WTC11 (cell line): ENCODE measurements at regions not wholly inside any gene's neighbourhood (a gene's known extent, or its start where the extent isn't known, plus 50 kb on each side); places are given as distances from the start of the nearest gene placed in this dataset.

ENCODE experiments used
- ATAC-seq: fragments of 200-7000 bp; cut with Tn5 transposase; 2 replicates; pipeline ENCODE4 v1.10.0; 2021; ENCODE audit warnings: mild to moderate bottlenecking, moderate library complexity
- CTCF ChIA-PET: fragments of 300-600 bp; sonication (Branson Sonifier 250); formaldehyde crosslinking; loops from one replicate; lab custom pipeline; 2021; ENCODE audit warnings: antibody characterized with exemption; lab: Charles Lee
- POLR2A ChIA-PET: fragments of 350-600 bp; sonication (Branson Sonifier 250); formaldehyde crosslinking; loops from one replicate; lab custom pipeline; 2021; ENCODE audit warnings: antibody characterized with exemption; lab: Charles Lee
- DNase-seq: peaks from one replicate; pipeline ENCODE4 v3.0.0; 2021; ENCODE audit warnings: low spot score
- H3K27ac Mint-ChIP-seq: 2 replicates; pipeline ENCODE4 v1.8.0; 2021; ENCODE audit warnings: mixed read lengths
- H3K27me3 Mint-ChIP-seq: 2 replicates; pipeline ENCODE4 v1.8.0; 2021; ENCODE audit warnings: low read depth, mild to moderate bottlenecking, moderate library complexity, mixed read lengths
- H3K36me3 Mint-ChIP-seq: 2 replicates; pipeline ENCODE4 v1.8.0; 2021; ENCODE audit warnings: mixed read lengths
- H3K4me1 Mint-ChIP-seq: 2 replicates; pipeline ENCODE4 v1.8.0; 2022; ENCODE audit warnings: mixed read lengths
- H3K4me3 Mint-ChIP-seq: 2 replicates; pipeline ENCODE4 v1.8.0; 2021; ENCODE audit warnings: mild to moderate bottlenecking, moderate library complexity, mixed read lengths
- H3K9me3 Mint-ChIP-seq: 2 replicates; pipeline ENCODE4 v1.8.0; 2021; ENCODE audit warnings: mixed read lengths
- EMX1 ChIP-seq: fragments of 250-450 bp; sonication (Bioruptor Pico); IDR thresholded peaks from 2 replicates; pipeline ENCODE4 v1.8.0; 2021; ENCODE audit warnings: mild to moderate bottlenecking
- ESRRA ChIP-seq: sonication (generic); formaldehyde crosslinking; IDR thresholded peaks from 2 replicates; pipeline ENCODE4 v1.8.1; 2022; ENCODE audit warnings: mild to moderate bottlenecking, missing genetic modification reagents, borderline replicate concordance
- FOXK1 ChIP-seq: sonication (generic); formaldehyde crosslinking; IDR thresholded peaks from 2 replicates; pipeline ENCODE4 v1.8.0; 2022; ENCODE audit warnings: mild to moderate bottlenecking, moderate library complexity, missing genetic modification reagents
- KAT7 ChIP-seq: sonication (generic); formaldehyde crosslinking; IDR thresholded peaks from 2 replicates; pipeline ENCODE4 v1.8.1; 2023; ENCODE audit warnings: missing genetic modification reagents, mild to moderate bottlenecking, borderline replicate concordance
- MXD4 ChIP-seq: fragments of 250-450 bp; sonication (Bioruptor Pico); IDR thresholded peaks from 2 replicates; pipeline ENCODE4 v1.8.0; 2021; ENCODE audit warnings: mild to moderate bottlenecking, moderate library complexity, borderline replicate concordance
- NFE2L1 ChIP-seq: sonication (generic); formaldehyde crosslinking; IDR thresholded peaks from 2 replicates; pipeline ENCODE4 v1.8.1; 2023; ENCODE audit warnings: missing genetic modification reagents
- ZNF138 ChIP-seq: sonication (generic); formaldehyde crosslinking; conservative IDR thresholded peaks from 2 replicates; pipeline ENCODE4 v1.8.1; 2022; ENCODE audit warnings: mild to moderate bottlenecking, moderate library complexity, missing genetic modification reagents
- ZNF396 ChIP-seq: fragments of 250-450 bp; sonication (Bioruptor Pico); IDR thresholded peaks from 2 replicates; pipeline ENCODE4 v1.8.0; 2021; ENCODE audit warnings: mild to moderate bottlenecking, moderate library complexity, borderline replicate concordance
- ZNF423 ChIP-seq: fragments of 250-450 bp; sonication (Bioruptor Pico); IDR thresholded peaks from 2 replicates; pipeline ENCODE4 v2.1.2; 2022; ENCODE audit warnings: mild to moderate bottlenecking, moderate library complexity
- TF ChIP-seq, protein P1 (sequence below): sonication (generic); formaldehyde crosslinking; IDR thresholded peaks from 2 replicates; pipeline ENCODE4 v1.8.0; 2023; ENCODE audit warnings: missing genetic modification reagents, mild to moderate bottlenecking, borderline replicate concordance
- TF ChIP-seq, protein P2 (sequence below): sonication (generic); formaldehyde crosslinking; IDR thresholded peaks from 2 replicates; pipeline ENCODE4 v1.8.1; 2023; ENCODE audit warnings: mild to moderate bottlenecking, moderate library complexity, missing genetic modification reagents
- TF ChIP-seq, protein P3 (sequence below): sonication (generic); formaldehyde crosslinking; conservative IDR thresholded peaks from 2 replicates; pipeline ENCODE4 v1.8.1; 2022; ENCODE audit warnings: mild to moderate bottlenecking, missing genetic modification reagents
- TF ChIP-seq, protein P4 (sequence below): fragments of 200-600 bp; IDR thresholded peaks from 2 replicates; pipeline ENCODE4 v1.8.0; 2022; ENCODE audit warnings: antibody characterized with exemption
- TF ChIP-seq, protein P5 (sequence below): sonication (generic); formaldehyde crosslinking; IDR thresholded peaks from 2 replicates; pipeline ENCODE4 v1.8.0; 2023; ENCODE audit warnings: missing genetic modification reagents
- TF ChIP-seq, protein P6 (sequence below): fragments of 250-450 bp; sonication (Bioruptor Pico); IDR thresholded peaks from 2 replicates; pipeline ENCODE4 v1.8.0; 2021; ENCODE audit warnings: mild to moderate bottlenecking

DNA sequence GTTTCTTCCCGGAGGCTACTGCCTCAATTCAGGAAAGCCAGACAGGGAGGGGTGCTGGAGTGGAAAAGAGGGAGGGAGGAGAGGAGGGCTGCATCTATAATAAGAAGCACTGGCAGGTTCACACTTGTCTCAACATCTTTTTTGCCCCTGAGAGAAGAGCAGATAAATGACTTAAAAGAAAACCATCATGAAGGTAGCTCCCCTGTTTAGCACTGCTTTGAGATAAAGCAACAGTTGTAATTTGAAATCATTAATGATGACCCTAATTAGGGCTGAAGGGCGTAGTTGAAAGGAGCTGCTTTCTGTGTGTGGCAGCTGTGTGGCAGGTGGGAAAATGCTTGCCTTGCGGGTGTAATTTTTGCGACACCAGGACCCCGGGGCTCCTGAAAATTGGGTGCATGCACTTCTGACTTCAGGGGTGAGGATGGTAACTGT lies 222.8 kb upstream of the IL12A start (continued):
- TF ChIP-seq, protein P1, sequence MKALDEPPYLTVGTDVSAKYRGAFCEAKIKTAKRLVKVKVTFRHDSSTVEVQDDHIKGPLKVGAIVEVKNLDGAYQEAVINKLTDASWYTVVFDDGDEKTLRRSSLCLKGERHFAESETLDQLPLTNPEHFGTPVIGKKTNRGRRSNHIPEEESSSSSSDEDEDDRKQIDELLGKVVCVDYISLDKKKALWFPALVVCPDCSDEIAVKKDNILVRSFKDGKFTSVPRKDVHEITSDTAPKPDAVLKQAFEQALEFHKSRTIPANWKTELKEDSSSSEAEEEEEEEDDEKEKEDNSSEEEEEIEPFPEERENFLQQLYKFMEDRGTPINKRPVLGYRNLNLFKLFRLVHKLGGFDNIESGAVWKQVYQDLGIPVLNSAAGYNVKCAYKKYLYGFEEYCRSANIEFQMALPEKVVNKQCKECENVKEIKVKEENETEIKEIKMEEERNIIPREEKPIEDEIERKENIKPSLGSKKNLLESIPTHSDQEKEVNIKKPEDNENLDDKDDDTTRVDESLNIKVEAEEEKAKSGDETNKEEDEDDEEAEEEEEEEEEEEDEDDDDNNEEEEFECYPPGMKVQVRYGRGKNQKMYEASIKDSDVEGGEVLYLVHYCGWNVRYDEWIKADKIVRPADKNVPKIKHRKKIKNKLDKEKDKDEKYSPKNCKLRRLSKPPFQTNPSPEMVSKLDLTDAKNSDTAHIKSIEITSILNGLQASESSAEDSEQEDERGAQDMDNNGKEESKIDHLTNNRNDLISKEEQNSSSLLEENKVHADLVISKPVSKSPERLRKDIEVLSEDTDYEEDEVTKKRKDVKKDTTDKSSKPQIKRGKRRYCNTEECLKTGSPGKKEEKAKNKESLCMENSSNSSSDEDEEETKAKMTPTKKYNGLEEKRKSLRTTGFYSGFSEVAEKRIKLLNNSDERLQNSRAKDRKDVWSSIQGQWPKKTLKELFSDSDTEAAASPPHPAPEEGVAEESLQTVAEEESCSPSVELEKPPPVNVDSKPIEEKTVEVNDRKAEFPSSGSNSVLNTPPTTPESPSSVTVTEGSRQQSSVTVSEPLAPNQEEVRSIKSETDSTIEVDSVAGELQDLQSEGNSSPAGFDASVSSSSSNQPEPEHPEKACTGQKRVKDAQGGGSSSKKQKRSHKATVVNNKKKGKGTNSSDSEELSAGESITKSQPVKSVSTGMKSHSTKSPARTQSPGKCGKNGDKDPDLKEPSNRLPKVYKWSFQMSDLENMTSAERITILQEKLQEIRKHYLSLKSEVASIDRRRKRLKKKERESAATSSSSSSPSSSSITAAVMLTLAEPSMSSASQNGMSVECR: no peak
- TF ChIP-seq EMX1 (CRISPR knock-in tag) (no peak), ZNF138 (no peak), ZNF396 (CRISPR knock-in tag) (no peak), MXD4 (no peak), ZNF423 (CRISPR knock-in tag) (no peak), NFE2L1 (CRISPR knock-in tag) (no peak), ESRRA (CRISPR knock-in tag) (no peak)
- TF ChIP-seq, protein P2, sequence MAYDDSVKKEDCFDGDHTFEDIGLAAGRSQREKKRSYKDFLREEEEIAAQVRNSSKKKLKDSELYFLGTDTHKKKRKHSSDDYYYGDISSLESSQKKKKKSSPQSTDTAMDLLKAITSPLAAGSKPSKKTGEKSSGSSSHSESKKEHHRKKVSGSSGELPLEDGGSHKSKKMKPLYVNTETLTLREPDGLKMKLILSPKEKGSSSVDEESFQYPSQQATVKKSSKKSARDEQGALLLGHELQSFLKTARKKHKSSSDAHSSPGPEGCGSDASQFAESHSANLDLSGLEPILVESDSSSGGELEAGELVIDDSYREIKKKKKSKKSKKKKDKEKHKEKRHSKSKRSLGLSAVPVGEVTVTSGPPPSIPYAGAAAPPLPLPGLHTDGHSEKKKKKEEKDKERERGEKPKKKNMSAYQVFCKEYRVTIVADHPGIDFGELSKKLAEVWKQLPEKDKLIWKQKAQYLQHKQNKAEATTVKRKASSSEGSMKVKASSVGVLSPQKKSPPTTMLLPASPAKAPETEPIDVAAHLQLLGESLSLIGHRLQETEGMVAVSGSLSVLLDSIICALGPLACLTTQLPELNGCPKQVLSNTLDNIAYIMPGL (CRISPR knock-in tag): no peak
- TF ChIP-seq, protein P3, sequence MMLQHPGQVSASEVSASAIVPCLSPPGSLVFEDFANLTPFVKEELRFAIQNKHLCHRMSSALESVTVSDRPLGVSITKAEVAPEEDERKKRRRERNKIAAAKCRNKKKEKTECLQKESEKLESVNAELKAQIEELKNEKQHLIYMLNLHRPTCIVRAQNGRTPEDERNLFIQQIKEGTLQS (CRISPR knock-in tag): no peak

DNA sequence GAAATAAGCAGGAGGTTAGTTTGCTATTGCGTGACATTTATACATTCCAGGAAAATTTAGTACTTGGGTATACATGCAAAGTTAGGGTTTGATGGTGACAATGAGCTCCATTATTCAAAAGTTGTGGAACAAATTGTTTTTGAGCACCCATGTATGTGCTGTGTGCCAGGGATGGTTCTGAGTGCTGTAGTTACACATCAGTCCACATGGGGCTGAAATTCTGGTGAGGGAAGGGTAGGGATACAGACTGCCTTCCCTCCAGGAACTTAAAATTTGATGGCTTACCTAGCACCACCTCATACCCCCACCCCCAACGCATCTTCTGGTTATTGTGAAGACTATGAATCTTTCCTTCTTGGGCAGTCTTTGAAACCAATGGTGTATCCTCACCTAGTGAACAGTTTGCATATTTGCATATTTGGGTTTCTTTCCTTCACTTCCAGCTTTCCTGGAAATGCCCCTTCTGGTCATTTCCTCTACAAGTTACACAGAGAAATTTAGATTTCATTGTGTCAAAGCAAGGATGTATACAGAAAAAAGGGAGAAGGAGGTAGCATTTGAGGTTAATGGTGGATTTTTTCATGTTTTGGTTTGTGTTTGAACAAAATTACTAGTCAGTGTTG lies 222.0 kb upstream of the IL12A start:
- Mint-ChIP-seq H3K36me3 (no peaks in the 10 kb centered on the region), H3K4me3 (peak overlapping the region; percentile 75), H3K27me3 (peaks cover 17% of the 10 kb centered on the region), H3K9me3 (no peaks in the 10 kb centered on the region), H3K27ac (no peak overlapping the region), H3K4me1 (peaks cover 34% of the 10 kb centered on the region)
- TF ChIP-seq, protein P4, sequence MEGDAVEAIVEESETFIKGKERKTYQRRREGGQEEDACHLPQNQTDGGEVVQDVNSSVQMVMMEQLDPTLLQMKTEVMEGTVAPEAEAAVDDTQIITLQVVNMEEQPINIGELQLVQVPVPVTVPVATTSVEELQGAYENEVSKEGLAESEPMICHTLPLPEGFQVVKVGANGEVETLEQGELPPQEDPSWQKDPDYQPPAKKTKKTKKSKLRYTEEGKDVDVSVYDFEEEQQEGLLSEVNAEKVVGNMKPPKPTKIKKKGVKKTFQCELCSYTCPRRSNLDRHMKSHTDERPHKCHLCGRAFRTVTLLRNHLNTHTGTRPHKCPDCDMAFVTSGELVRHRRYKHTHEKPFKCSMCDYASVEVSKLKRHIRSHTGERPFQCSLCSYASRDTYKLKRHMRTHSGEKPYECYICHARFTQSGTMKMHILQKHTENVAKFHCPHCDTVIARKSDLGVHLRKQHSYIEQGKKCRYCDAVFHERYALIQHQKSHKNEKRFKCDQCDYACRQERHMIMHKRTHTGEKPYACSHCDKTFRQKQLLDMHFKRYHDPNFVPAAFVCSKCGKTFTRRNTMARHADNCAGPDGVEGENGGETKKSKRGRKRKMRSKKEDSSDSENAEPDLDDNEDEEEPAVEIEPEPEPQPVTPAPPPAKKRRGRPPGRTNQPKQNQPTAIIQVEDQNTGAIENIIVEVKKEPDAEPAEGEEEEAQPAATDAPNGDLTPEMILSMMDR: peak; percentile 50
- TF ChIP-seq, protein P5, sequence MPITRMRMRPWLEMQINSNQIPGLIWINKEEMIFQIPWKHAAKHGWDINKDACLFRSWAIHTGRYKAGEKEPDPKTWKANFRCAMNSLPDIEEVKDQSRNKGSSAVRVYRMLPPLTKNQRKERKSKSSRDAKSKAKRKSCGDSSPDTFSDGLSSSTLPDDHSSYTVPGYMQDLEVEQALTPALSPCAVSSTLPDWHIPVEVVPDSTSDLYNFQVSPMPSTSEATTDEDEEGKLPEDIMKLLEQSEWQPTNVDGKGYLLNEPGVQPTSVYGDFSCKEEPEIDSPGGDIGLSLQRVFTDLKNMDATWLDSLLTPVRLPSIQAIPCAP: no peak
- ATAC-seq: peak; percentile 18
- ChIA-PET CTCF (interaction anchor here (0.6 to 6.3 kb wide), 3 partner anchors 10 to 222 kb away, joined by 3 to 37 read pairs (median 4); partner anchors contain the start of gene IL12A), POLR2A (no interaction called here)
- DNase-seq: peak; percentile 20

DNA sequence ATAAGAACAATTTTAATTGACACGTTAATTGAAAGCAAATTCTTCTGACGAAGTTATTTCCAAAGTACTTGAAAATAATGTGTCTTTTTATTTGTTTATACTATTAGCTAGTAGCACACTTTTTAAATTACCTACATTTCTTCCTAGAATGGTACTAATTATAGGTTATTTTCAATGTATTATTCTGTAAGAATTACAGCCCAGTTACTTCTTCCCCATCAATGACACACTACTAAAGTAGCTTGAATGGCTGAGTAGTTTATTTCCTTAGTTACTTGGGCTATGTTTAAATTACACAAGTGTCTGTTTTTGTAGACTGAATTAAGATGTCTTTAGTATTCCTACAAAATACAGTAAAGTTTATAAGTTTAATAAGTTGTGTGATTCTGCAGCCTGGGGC lies 217.6 kb upstream of the IL12A start:
- peaks cover 30% of the 10 kb centered on the region for H3K4me1 Mint-ChIP-seq
- no peak overlapping the region for H3K27ac Mint-ChIP-seq
- no peak overlapping the region for H3K4me3 Mint-ChIP-seq
- ChIA-PET POLR2A (no interaction called here), CTCF (interaction anchor here (0.8 to 1.0 kb wide), 2 partner anchors 11 to 34 kb away, joined by 4 to 5 read pairs; no protein-coding TSS in a partner anchor)
- no peak for DNase-seq
- no peak for ATAC-seq
- H3K36me3 Mint-ChIP-seq: no peaks in the 10 kb centered on the region
- H3K9me3 Mint-ChIP-seq: no peaks in the 10 kb centered on the region
- H3K27me3 Mint-ChIP-seq: peaks cover 6% of the 10 kb centered on the region
- TF ChIP-seq, protein P2 (CRISPR knock-in tag): no peak
- no peak for TF ChIP-seq ESRRA (CRISPR knock-in tag)
- no peak for TF ChIP-seq FOXK1
- TF ChIP-seq, protein P1: no peak
- TF ChIP-seq KAT7 (CRISPR knock-in tag): no peak
- TF ChIP-seq, protein P6, sequence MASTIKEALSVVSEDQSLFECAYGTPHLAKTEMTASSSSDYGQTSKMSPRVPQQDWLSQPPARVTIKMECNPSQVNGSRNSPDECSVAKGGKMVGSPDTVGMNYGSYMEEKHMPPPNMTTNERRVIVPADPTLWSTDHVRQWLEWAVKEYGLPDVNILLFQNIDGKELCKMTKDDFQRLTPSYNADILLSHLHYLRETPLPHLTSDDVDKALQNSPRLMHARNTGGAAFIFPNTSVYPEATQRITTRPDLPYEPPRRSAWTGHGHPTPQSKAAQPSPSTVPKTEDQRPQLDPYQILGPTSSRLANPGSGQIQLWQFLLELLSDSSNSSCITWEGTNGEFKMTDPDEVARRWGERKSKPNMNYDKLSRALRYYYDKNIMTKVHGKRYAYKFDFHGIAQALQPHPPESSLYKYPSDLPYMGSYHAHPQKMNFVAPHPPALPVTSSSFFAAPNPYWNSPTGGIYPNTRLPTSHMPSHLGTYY: no peak
